Endodermal cell (in vitro differentiated cells): ENCODE measurements at regions not wholly inside any gene's neighbourhood (a gene's known extent, or its start where the extent isn't known, plus 50 kb on each side); places are given as distances from the start of the nearest gene placed in this dataset.
"Not testable (repeated sequence)": the region's sequence is repeated elsewhere in the genome, so short reads cannot be mapped to it uniquely, and the experiment has no call there.

ENCODE experiments used
- DNase-seq: peaks from one replicate; pipeline ENCODE4 v3.0.0-alpha.2; 2017
- H3K27ac ChIP-seq: 2 replicates; pipeline ENCODE4 v1.5.1; 2013; ENCODE audit warnings: mild to moderate bottlenecking, low read depth, low read length, moderate library complexity
- H3K27me3 ChIP-seq: 2 replicates; pipeline ENCODE4 v1.6.1; 2013; ENCODE audit warnings: mild to moderate bottlenecking, low read length, moderate library complexity; ENCODE audit not compliant: insufficient read depth, control insufficient read depth, poor library complexity, severe bottlenecking
- H3K36me3 ChIP-seq: 2 replicates; pipeline ENCODE4 v1.7.0; 2013; ENCODE audit warnings: mild to moderate bottlenecking, low read length, moderate library complexity; ENCODE audit not compliant: control insufficient read depth, insufficient read depth
- H3K4me1 ChIP-seq: one replicate; pipeline ENCODE4 v1.7.0; 2013; ENCODE audit warnings: low read length; ENCODE audit not compliant: control insufficient read depth, insufficient read depth
- H3K4me3 ChIP-seq: 2 replicates; pipeline ENCODE4 v1.5.1; 2013; ENCODE audit warnings: mild to moderate bottlenecking, low read length, moderate library complexity
- H3K9ac ChIP-seq: 2 replicates; pipeline ENCODE4 v1.6.1; 2013; ENCODE audit warnings: mild to moderate bottlenecking, low read length, moderate library complexity; ENCODE audit not compliant: poor library complexity, severe bottlenecking; ENCODE audit errors: extremely low read depth
- H3K9me3 ChIP-seq: 2 replicates; pipeline ENCODE4 v1.6.1; 2013; ENCODE audit warnings: mild to moderate bottlenecking, low read length, moderate library complexity; ENCODE audit not compliant: control insufficient read depth
- H3K27ac Mint-ChIP-seq: 2 replicates; pipeline ENCODE4 v1.8.0; 2020; ENCODE audit warnings: mixed read lengths
- H3K27me3 Mint-ChIP-seq: 2 replicates; pipeline ENCODE4 v1.8.0; 2021; ENCODE audit warnings: mild to moderate bottlenecking, mixed read lengths; ENCODE audit not compliant: insufficient read depth
- H3K36me3 Mint-ChIP-seq: 2 replicates; pipeline ENCODE4 v1.8.0; 2020; ENCODE audit warnings: low read depth, mixed read lengths
- H3K4me1 Mint-ChIP-seq: 2 replicates; pipeline ENCODE4 v1.8.0; 2020; ENCODE audit warnings: mixed read lengths
- H3K4me3 Mint-ChIP-seq: 2 replicates; pipeline ENCODE4 v1.8.0; 2020; ENCODE audit warnings: mild to moderate bottlenecking, moderate library complexity, mixed read lengths
- H3K9me3 Mint-ChIP-seq: 2 replicates; pipeline ENCODE4 v1.8.0; 2020; ENCODE audit warnings: mild to moderate bottlenecking, mixed read lengths
- CTCF ChIP-seq: fragments of 200-600 bp; sonication (generic); conservative IDR thresholded peaks from 2 replicates; pipeline ENCODE4 v1.5.0; 2021; ENCODE audit warnings: antibody characterized with exemption, mild to moderate bottlenecking
- WGBS, 2 experiments: methylation state at CpG; one replicate each; pipeline versions ENCODE4 v1.1.5 to v1.1.7; 2013; ENCODE audit warnings: missing lambda C conversion rate in 2 of 2, mixed read lengths in 1 of 2; ENCODE audit not compliant: insufficient coverage in 1 of 2, insufficient read length in 1 of 2; 5-methylcytosine and 5-hydroxymethylcytosine counted together

- no peak overlapping the region for H3K9ac ChIP-seq
- Mint-ChIP-seq H3K36me3 (no peaks in the 10 kb centered on the region), H3K4me1 (peaks cover 10% of the 10 kb centered on the region), H3K9me3 (no peaks in the 10 kb centered on the region), H3K27me3 (no peaks in the 10 kb centered on the region), H3K27ac (no peak overlapping the region), H3K4me3 (no peak overlapping the region)
- H3K36me3 ChIP-seq, result no peaks in the 10 kb centered on the region
- DNase-seq, result no peak
- no peaks in the 10 kb centered on the region for H3K4me1 ChIP-seq
- no peaks in the 10 kb centered on the region for H3K27me3 ChIP-seq
- H3K27ac ChIP-seq, result no peak overlapping the region
- no peak overlapping the region for H3K4me3 ChIP-seq
- no peaks in the 10 kb centered on the region for H3K9me3 ChIP-seq
- no peak for TF ChIP-seq CTCF
- 71 to 97% methylated on average over 1 to 4 of the region's 4 CpGs for WGBS, 2 experiments
Observed at GRCh38 chr12:72989458-72989947, 717.3 kb downstream of the TRHDE start.

DNA sequence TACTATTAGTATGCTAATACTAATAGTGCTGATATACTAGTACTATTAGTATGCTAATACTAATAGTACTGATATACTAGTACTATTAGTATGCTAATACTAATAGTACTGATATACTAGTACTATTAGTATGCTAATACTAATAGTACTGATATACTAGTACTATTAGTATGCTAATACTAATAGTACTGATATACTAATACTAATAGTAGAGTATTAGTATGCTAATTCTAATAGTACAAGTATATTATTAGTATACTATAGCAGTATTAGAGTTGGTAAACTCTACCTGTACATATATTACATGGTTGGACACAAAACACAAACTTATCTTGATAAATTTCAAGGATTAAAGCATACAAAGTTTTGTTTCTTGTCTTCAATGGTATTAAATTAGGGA, 722.9 kb downstream of the TRHDE start:
- not testable (repeated sequence) for H3K27me3 ChIP-seq, H3K9me3 Mint-ChIP-seq, DNase-seq, H3K4me3 ChIP-seq, H3K9ac ChIP-seq, H3K4me3 Mint-ChIP-seq, H3K27ac Mint-ChIP-seq, H3K36me3 ChIP-seq, H3K27me3 Mint-ChIP-seq, H3K9me3 ChIP-seq, H3K36me3 Mint-ChIP-seq, H3K4me1 Mint-ChIP-seq, H3K27ac ChIP-seq, H3K4me1 ChIP-seq

GRCh38 chr12:72995616-72996015, 723.4 kb downstream of the TRHDE start:
- Histone ChIP-seq H3K9ac (no peak overlapping the region), H3K4me1 (no peaks in the 10 kb centered on the region), H3K27me3 (no peaks in the 10 kb centered on the region), H3K4me3 (no peak overlapping the region), H3K27ac (no peak overlapping the region), H3K9me3 (no peaks in the 10 kb centered on the region), H3K36me3 (no peaks in the 10 kb centered on the region)
- Mint-ChIP-seq H3K9me3 (no peaks in the 10 kb centered on the region), H3K4me3 (no peak overlapping the region), H3K27ac (peak overlapping the region; percentile 14), H3K27me3 (no peaks in the 10 kb centered on the region), H3K36me3 (no peaks in the 10 kb centered on the region), H3K4me1 (no peaks in the 10 kb centered on the region)
- DNase-seq, result no peak
- no peak for TF ChIP-seq CTCF
- WGBS, 2 experiments, result 94 to 95% methylated on average over 5 of the region's 5 CpGs

- H3K4me1 Mint-ChIP-seq, H3K36me3 Mint-ChIP-seq, H3K27ac Mint-ChIP-seq, H3K4me3 Mint-ChIP-seq, H3K4me3 ChIP-seq, H3K27me3 Mint-ChIP-seq, H3K9me3 Mint-ChIP-seq, H3K9ac ChIP-seq, H3K27me3 ChIP-seq, H3K27ac ChIP-seq, H3K4me1 ChIP-seq: not testable (repeated sequence)
- peak; percentile 71 for DNase-seq
- Histone ChIP-seq H3K9me3 (peaks cover 17% of the 10 kb centered on the region), H3K36me3 (peaks cover 14% of the 10 kb centered on the region)
- 62% methylated on average over 3 of the region's 3 CpGs; no CpG with 5 or more reads in 1 of the 2 experiments for WGBS, 2 experiments
Observed at GRCh38 chr12:73001806-73002205, 729.6 kb downstream of the TRHDE start.

DNA sequence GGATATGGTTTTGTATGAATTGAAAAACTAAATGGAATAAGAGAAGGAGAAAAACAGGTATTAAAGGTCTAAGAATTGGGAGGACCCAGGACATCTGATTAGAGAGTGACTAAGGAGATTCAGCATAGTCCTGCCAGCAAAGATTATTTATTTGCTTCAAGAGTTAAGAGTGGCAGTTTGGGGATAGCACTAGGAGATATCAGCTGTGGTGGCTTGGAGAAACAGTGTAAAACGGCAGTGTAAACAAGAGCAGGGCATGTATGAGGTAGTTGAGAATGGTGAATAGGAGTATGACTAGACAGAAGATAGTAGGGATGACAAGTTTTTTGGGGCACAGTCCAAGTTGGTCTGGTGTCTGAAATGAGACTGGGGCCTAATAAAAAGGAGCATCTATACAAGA, 730.3 kb downstream of the TRHDE start:
- H3K36me3 Mint-ChIP-seq, H3K27ac Mint-ChIP-seq, H3K4me1 ChIP-seq, H3K4me3 Mint-ChIP-seq, H3K27ac ChIP-seq, H3K9me3 Mint-ChIP-seq, H3K27me3 ChIP-seq, H3K4me1 Mint-ChIP-seq, DNase-seq, H3K27me3 Mint-ChIP-seq: not testable (repeated sequence)
- whole genome bisulfite sequencing, 2 experiments, result 84 to 91% methylated on average over 1 of the region's 1 CpG
- peaks cover 14% of the 10 kb centered on the region for H3K36me3 ChIP-seq
- peak overlapping the region; percentile 15 for H3K9ac ChIP-seq
- H3K4me3 ChIP-seq, result peak overlapping the region; percentile 81
- H3K9me3 ChIP-seq, result peaks cover 20% of the 10 kb centered on the region

- Histone ChIP-seq H3K9me3 (peaks cover 50% of the 10 kb centered on the region), H3K4me3 (peak overlapping the region; percentile 53)
- peaks cover 10% of the 10 kb centered on the region for H3K4me1 Mint-ChIP-seq
- not testable (repeated sequence) for H3K9ac ChIP-seq, H3K27me3 ChIP-seq, H3K27ac Mint-ChIP-seq, H3K27ac ChIP-seq, H3K4me1 ChIP-seq, H3K4me3 Mint-ChIP-seq, H3K36me3 ChIP-seq, H3K27me3 Mint-ChIP-seq
- peak; percentile 61 for DNase-seq
- H3K9me3 Mint-ChIP-seq, result peaks cover 43% of the 10 kb centered on the region
- peaks cover 29% of the 10 kb centered on the region for H3K36me3 Mint-ChIP-seq
- 66% methylated on average over 3 of the region's 3 CpGs; no CpG with 5 or more reads in 1 of the 2 experiments for WGBS, 2 experiments
Observed at GRCh38 chr12:73009138-73009834, 737.1 kb downstream of the TRHDE start.
